Endothelial cell of umbilical vein (primary cell): ENCODE measurements at regions not wholly inside any gene's neighbourhood (a gene's known extent, or its start where the extent isn't known, plus 50 kb on each side); places are given as distances from the start of the nearest gene placed in this dataset.

Experiments
- BruUV-seq: library from RNA; stranded (reverse); fragments of 400-500 nt; replicated peaks from 2 replicates; lab custom pipeline; 2021; lab: Mats Ljungman, UMichigan
- CTCF ChIA-PET: fragments of 300-600, 350-600 bp; sonication (Branson Sonifier 250); formaldehyde crosslinking; loops from one replicate; lab custom pipeline; 2021; ENCODE audit warnings: antibody characterized with exemption, inconsistent platforms; lab: Charles Lee
- POLR2A ChIA-PET: fragments of 300-600, 350-600 bp; sonication (Branson Sonifier 250); formaldehyde crosslinking; loops from one replicate; lab custom pipeline; 2021; ENCODE audit warnings: antibody characterized with exemption, inconsistent platforms; lab: Charles Lee
- DNase-seq: peaks from one replicate; pipeline ENCODE4 v3.0.0-alpha.2; 2011; ENCODE audit warnings: low read depth, low spot score
- FAIRE-seq: peaks from 2 replicates; lab custom pipeline; 2011; peaks lifted over from hg19 to GRCh38; lab: Jason Lieb, UNC
- H2AFZ ChIP-seq: 2 replicates; pipeline ENCODE4 v1.6.0; 2012; ENCODE audit warnings: low read depth, low read length, control low read depth, inconsistent platforms
- H3K27ac ChIP-seq: 2 replicates; pipeline ENCODE4 v1.5.1; 2011; ENCODE audit warnings: low read depth, mild to moderate bottlenecking, control low read depth, low read length, moderate library complexity; ENCODE audit not compliant: insufficient read depth
- H3K27me3 ChIP-seq, 2 experiments: 2 replicates each; pipeline versions ENCODE4 v1.6.0 to v1.6.1; 2011; ENCODE audit warnings: low read length in 2 of 2, mixed read lengths in 1 of 2; ENCODE audit not compliant: control insufficient read depth in 2 of 2, insufficient read depth in 2 of 2
- H3K36me3 ChIP-seq, 2 experiments: 2 replicates in 1 of 2; 3 replicates in 1 of 2; pipeline ENCODE4 v1.5.1; 2011; ENCODE audit warnings: low read length in 2 of 2, mild to moderate bottlenecking in 1 of 2, moderate library complexity in 1 of 2; ENCODE audit not compliant: control insufficient read depth in 2 of 2, insufficient read depth in 2 of 2; ENCODE audit errors: extremely low read depth in 1 of 2
- H3K4me1 ChIP-seq: 3 replicates; pipeline ENCODE4 v1.5.1; 2011; ENCODE audit warnings: mild to moderate bottlenecking, low read length; ENCODE audit not compliant: control insufficient read depth, insufficient read depth; ENCODE audit errors: extremely low read depth
- H3K4me2 ChIP-seq: 2 replicates; pipeline ENCODE4 v1.6.1; 2011; ENCODE audit warnings: low read length, control low read depth, mixed read lengths; ENCODE audit not compliant: insufficient read depth
- H3K4me3 ChIP-seq, 3 experiments: fragments of 200-600 bp in 1 of 3; sonication (generic), shearing (Covaris generic) in 1 of 3; replicated peaks in 1 of 3; 2 replicates each; pipeline ENCODE4 v1.5.1; 2011 to 2016; ENCODE audit warnings: control low read depth in 3 of 3, low read length in 3 of 3, mild to moderate bottlenecking in 2 of 3, inconsistent platforms in 1 of 3, low read depth in 1 of 3, moderate library complexity in 1 of 3; ENCODE audit not compliant: insufficient read depth in 1 of 3
- H3K79me2 ChIP-seq: 2 replicates; pipeline ENCODE4 v1.6.0; 2012; ENCODE audit warnings: low read length, inconsistent platforms; ENCODE audit not compliant: control insufficient read depth, insufficient read depth
- H3K9ac ChIP-seq: replicated peaks from 2 replicates; pipeline ENCODE3; 2011; ENCODE audit warnings: low read length, control low read depth; ENCODE audit not compliant: insufficient read depth; ENCODE audit errors: extremely low read depth
- H3K9me1 ChIP-seq: replicated peaks from 3 replicates; pipeline ENCODE4 v1.6.0; 2011; ENCODE audit warnings: mild to moderate bottlenecking, low read length; ENCODE audit not compliant: control insufficient read depth, insufficient read depth; ENCODE audit errors: extremely low read depth
- H3K9me3 ChIP-seq: replicated peaks from 2 replicates; pipeline ENCODE4 v1.5.1; 2012; ENCODE audit warnings: low read length, inconsistent platforms; ENCODE audit not compliant: control insufficient read depth, insufficient read depth
- H4K20me1 ChIP-seq: replicated peaks from 2 replicates; pipeline ENCODE3; 2011; ENCODE audit warnings: mild to moderate bottlenecking, low read length; ENCODE audit not compliant: control insufficient read depth, insufficient read depth; ENCODE audit errors: extremely low read depth
- EZH2 ChIP-seq: IDR thresholded peaks from 2 replicates; pipeline ENCODE4 v1.6.1; 2012; ENCODE audit warnings: borderline replicate concordance, low read depth, mild to moderate bottlenecking, moderate library complexity, low read length, inconsistent platforms; ENCODE audit not compliant: severe bottlenecking
- FOS ChIP-seq: IDR thresholded peaks from 2 replicates; pipeline ENCODE4 v1.6.1; 2011; ENCODE audit warnings: mild to moderate bottlenecking, low read length, moderate library complexity, borderline replicate concordance; ENCODE audit not compliant: insufficient read depth
- GATA2 ChIP-seq: IDR thresholded peaks from 2 replicates; pipeline ENCODE4 v1.7.0; 2011; ENCODE audit warnings: low read depth, mild to moderate bottlenecking, moderate library complexity, mixed read lengths, low read length; ENCODE audit not compliant: insufficient read length, insufficient read depth
- JUN ChIP-seq: IDR thresholded peaks from 2 replicates; pipeline ENCODE4 v1.6.1; 2011; ENCODE audit warnings: borderline replicate concordance, low read depth; ENCODE audit not compliant: insufficient read length, insufficient read depth
- MYC ChIP-seq: IDR thresholded peaks from one replicate; pipeline ENCODE4 v1.6.1; 2011; ENCODE audit warnings: mild to moderate bottlenecking, low read depth, low read length
- POLR2A ChIP-seq: IDR thresholded peaks from 2 replicates; pipeline ENCODE4 v1.6.1; 2012; ENCODE audit warnings: low read depth, mild to moderate bottlenecking, control low read depth, low read length
- POLR2AphosphoS5 ChIP-seq: IDR thresholded peaks from 2 replicates; pipeline ENCODE4 v1.6.1; 2012; ENCODE audit warnings: low read depth, mild to moderate bottlenecking, control low read depth, low read length, moderate library complexity; ENCODE audit not compliant: insufficient read depth
- dilution Hi-C: fragments of 300-500 bp; cut with MboI; formaldehyde crosslinking; loops from one replicate; pipeline ENCODE4 v1.15.0; 2019; ENCODE audit warnings: low sequenced_read_pairs; ENCODE audit not compliant: extremely low pct_ligation_motif_present
- intact Hi-C: fragments of 100-400 bp; cut with micrococcal nuclease; formaldehyde crosslinking; loops from one replicate; pipeline ENCODE4 v1.10.0; 2022
- TF ChIP-seq, protein P1 (sequence below), 2 donors: IDR thresholded peaks; 1 replicate in 1 of 2; 2 replicates in 1 of 2; pipeline ENCODE4 v1.5.1; 2011; ENCODE audit warnings: low read length in 2 of 2, mild to moderate bottlenecking in 2 of 2, moderate library complexity in 2 of 2, control low read depth in 1 of 2, inconsistent platforms in 1 of 2, low read depth in 1 of 2; ENCODE audit not compliant: insufficient read depth in 1 of 2; ENCODE audit errors: extremely low read depth in 1 of 2
- TF ChIP-seq, protein P2 (sequence below): IDR thresholded peaks from 2 replicates; pipeline ENCODE4 v1.6.1; 2011; ENCODE audit not compliant: insufficient read depth, insufficient read length

DNA sequence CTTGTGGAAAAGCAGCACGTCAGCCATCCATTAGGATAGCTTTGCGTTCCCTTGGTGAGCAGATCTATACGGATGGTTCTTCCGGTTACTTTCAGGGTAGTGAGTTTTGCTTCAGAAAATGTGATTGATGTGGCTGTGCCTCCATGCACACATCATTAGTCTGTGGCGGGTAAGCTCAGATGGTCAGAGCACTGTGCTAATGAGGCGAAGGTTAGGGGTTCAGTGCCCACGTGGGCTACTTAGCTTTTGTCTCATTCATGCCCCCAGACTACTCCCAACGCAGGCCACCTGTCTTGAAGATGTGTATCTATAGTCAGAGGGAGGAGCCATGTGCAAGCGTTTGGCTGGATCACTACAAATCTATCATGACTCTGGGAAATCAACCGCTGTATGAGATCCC is 322.8 kb upstream of the POU3F3 start:
- no peaks in the 10 kb centered on the region for H3K4me1 ChIP-seq
- no peak overlapping the region for H2AFZ ChIP-seq

More for the DNA sequence above, 322.8 kb upstream of the POU3F3 start:
- ChIA-PET CTCF (no interaction called here), POLR2A (no interaction called here)
- H3K9me3 ChIP-seq: peaks cover 3% of the 10 kb centered on the region
- no peak overlapping the region for H3K27ac ChIP-seq
- H3K4me2 ChIP-seq: no peak overlapping the region
- DNase-seq (no peak), FAIRE-seq (no peak)
- no peaks in the 10 kb centered on the region for H3K36me3 ChIP-seq
- H3K9ac ChIP-seq: no peak overlapping the region
- no peaks in the 10 kb centered on the region for H3K9me1 ChIP-seq
- H3K27me3 ChIP-seq: no peaks in the 10 kb centered on the region
- no peak overlapping the region for H3K4me3 ChIP-seq
- intact Hi-C loops (no loop called here), dilution Hi-C loops (no loop called here)
- H4K20me1 ChIP-seq: no peaks in the 10 kb centered on the region
- H3K79me2 ChIP-seq: no peaks in the 10 kb centered on the region
- no TSS peak for BruUV-seq
- TF ChIP-seq FOS (no peak), EZH2 (no peak), MYC (no peak), JUN (no peak), GATA2 (no peak), POLR2AphosphoS5 (no peak), POLR2A (no peak)
- TF ChIP-seq, protein P1, sequence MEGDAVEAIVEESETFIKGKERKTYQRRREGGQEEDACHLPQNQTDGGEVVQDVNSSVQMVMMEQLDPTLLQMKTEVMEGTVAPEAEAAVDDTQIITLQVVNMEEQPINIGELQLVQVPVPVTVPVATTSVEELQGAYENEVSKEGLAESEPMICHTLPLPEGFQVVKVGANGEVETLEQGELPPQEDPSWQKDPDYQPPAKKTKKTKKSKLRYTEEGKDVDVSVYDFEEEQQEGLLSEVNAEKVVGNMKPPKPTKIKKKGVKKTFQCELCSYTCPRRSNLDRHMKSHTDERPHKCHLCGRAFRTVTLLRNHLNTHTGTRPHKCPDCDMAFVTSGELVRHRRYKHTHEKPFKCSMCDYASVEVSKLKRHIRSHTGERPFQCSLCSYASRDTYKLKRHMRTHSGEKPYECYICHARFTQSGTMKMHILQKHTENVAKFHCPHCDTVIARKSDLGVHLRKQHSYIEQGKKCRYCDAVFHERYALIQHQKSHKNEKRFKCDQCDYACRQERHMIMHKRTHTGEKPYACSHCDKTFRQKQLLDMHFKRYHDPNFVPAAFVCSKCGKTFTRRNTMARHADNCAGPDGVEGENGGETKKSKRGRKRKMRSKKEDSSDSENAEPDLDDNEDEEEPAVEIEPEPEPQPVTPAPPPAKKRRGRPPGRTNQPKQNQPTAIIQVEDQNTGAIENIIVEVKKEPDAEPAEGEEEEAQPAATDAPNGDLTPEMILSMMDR (IDR thresholded peaks at IDR 0.05; ENCODE audit: extremely low read depth in 1 of 2, insufficient read depth in 1 of 2, low read depth in 1 of 2, low read length in 2 of 2): no peak
- TF ChIP-seq, protein P2, sequence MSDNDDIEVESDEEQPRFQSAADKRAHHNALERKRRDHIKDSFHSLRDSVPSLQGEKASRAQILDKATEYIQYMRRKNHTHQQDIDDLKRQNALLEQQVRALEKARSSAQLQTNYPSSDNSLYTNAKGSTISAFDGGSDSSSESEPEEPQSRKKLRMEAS: no peak
